Psoas muscle (tissue), 7 donors: ENCODE measurements at regions not wholly inside any gene's neighbourhood (a gene's known extent, or its start where the extent isn't known, plus 50 kb on each side); places are given as distances from the start of the nearest gene placed in this dataset.

Experiments
- ATAC-seq, 4 donors: fragments of 200-7000 bp; cut with Tn5 transposase; one replicate each; pipeline ENCODE4 v1.9.1; 2020; ENCODE audit warnings: moderate library complexity in 3 of 4, mild to moderate bottlenecking in 2 of 4
- DNase-seq, 2 donors: peaks; one replicate each; pipeline ENCODE4 v3.0.0-alpha.2; 2020
- H3K27ac ChIP-seq: fragments of 200-600 bp; one replicate; pipeline ENCODE4 v1.8.0; 2022
- H3K27me3 ChIP-seq, 3 donors: fragments of 200-600 bp in 1 of 3; one replicate each; pipeline versions ENCODE4 v1.6.1 to v1.8.0; 2013 to 2022; ENCODE audit warnings: low read length in 2 of 3, mild to moderate bottlenecking in 2 of 3, moderate library complexity in 1 of 3; ENCODE audit not compliant: insufficient read depth in 3 of 3
- H3K36me3 ChIP-seq, 2 donors: fragments of 200-600 bp in 1 of 2; one replicate each; pipeline versions ENCODE4 v1.6.1 to v1.8.0; 2013 to 2022; ENCODE audit warnings: low read depth in 1 of 2, mild to moderate bottlenecking in 1 of 2, moderate library complexity in 1 of 2; ENCODE audit not compliant: insufficient read depth in 1 of 2
- H3K4me1 ChIP-seq: fragments of 200-600 bp; one replicate; pipeline ENCODE4 v1.8.0; 2022
- H3K4me3 ChIP-seq: fragments of 200-600 bp; one replicate; pipeline ENCODE4 v1.8.0; 2022; ENCODE audit warnings: mild to moderate bottlenecking
- H3K9me3 ChIP-seq: fragments of 200-600 bp; one replicate; pipeline ENCODE4 v1.8.0; 2022
- WGBS, 3 donors: extraction: QIAGEN DNeasy Blood & Tissue Kit; methylation state at CpG; one replicate each; pipeline versions ENCODE4 v1.1.6 to v1.1.7; 2013; 5-methylcytosine and 5-hydroxymethylcytosine counted together
- intact Hi-C, 2 donors: fragments of 100-400 bp; cut with DNase I; formaldehyde crosslinking; loops; one replicate each; pipeline versions ENCODE4 v1.11.0 to v1.14.2; 2022
- TF ChIP-seq, protein P1 (sequence below): fragments of 200-600 bp; IDR thresholded peaks from one replicate; pipeline ENCODE4 v1.8.0; 2022; ENCODE audit warnings: antibody characterized with exemption
- donor health status: healthy with polysubstance abuse.
- donor health status: DM: no; HTN: no; CAD: no; lungs with moderate emphysema.
- donor health status: Bipolar disorder and iron deficiency.
- donor health status: healthy.
- donor health status: DM: yes; HTN: yes; CAD: no.
- donor health status: DM: no; HTN: no; CAD: no.
- donor health status: DM: yes; HTN: yes; CAD: no.

DNA sequence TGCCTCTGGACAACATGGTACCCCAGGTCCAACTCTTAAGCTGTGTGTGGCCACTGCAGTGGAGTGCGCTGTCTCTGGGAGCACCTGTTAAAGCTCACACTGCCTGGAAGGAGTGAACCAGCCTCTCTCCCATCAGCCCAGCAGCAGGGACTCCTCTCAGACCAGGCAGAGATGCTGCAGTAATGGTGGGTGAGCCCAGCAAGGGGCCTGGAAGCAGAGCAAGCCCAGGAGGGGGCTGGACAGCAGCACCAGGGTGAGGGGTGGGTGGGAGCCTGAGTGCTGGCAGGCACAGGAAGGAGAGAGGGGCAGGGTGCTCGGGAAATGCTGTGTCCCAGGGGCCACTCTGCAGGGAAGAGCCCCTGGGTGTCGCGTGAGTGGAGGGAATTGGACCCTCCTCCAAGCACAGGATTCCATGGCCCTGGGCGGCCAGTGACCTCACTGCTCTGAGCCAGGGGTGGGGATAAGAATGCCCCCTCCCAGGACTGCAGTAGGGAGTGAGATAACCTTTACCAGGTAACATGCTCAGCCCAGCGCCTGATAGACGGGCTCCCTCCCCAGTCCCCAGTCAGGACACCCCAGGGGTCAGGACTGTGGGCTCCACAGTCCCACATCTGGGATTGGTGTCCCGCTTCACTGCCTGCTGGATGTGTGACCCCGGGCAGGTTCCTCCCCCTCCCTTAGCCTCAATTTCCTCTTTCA lies 313.1 kb downstream of the MATN1 start:
- H3K4me1 ChIP-seq: no peaks in the 10 kb centered on the region
- no peak for ATAC-seq
- H3K27ac ChIP-seq: no peak overlapping the region
- H3K36me3 ChIP-seq: no peaks in the 10 kb centered on the region
- peaks cover 0 to 2% (median 0%) of the 10 kb centered on the region in 3 donors for H3K27me3 ChIP-seq
- 82 to 85% (median 85%) methylated on average over 9 of the region's 9 CpGs for WGBS, 3 donors
- DNase-seq: no peak
- H3K4me3 ChIP-seq: no peak overlapping the region
- intact Hi-C loops: no loop called here
- TF ChIP-seq, protein P1, sequence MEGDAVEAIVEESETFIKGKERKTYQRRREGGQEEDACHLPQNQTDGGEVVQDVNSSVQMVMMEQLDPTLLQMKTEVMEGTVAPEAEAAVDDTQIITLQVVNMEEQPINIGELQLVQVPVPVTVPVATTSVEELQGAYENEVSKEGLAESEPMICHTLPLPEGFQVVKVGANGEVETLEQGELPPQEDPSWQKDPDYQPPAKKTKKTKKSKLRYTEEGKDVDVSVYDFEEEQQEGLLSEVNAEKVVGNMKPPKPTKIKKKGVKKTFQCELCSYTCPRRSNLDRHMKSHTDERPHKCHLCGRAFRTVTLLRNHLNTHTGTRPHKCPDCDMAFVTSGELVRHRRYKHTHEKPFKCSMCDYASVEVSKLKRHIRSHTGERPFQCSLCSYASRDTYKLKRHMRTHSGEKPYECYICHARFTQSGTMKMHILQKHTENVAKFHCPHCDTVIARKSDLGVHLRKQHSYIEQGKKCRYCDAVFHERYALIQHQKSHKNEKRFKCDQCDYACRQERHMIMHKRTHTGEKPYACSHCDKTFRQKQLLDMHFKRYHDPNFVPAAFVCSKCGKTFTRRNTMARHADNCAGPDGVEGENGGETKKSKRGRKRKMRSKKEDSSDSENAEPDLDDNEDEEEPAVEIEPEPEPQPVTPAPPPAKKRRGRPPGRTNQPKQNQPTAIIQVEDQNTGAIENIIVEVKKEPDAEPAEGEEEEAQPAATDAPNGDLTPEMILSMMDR: no peak
- no peaks in the 10 kb centered on the region for H3K9me3 ChIP-seq

DNA sequence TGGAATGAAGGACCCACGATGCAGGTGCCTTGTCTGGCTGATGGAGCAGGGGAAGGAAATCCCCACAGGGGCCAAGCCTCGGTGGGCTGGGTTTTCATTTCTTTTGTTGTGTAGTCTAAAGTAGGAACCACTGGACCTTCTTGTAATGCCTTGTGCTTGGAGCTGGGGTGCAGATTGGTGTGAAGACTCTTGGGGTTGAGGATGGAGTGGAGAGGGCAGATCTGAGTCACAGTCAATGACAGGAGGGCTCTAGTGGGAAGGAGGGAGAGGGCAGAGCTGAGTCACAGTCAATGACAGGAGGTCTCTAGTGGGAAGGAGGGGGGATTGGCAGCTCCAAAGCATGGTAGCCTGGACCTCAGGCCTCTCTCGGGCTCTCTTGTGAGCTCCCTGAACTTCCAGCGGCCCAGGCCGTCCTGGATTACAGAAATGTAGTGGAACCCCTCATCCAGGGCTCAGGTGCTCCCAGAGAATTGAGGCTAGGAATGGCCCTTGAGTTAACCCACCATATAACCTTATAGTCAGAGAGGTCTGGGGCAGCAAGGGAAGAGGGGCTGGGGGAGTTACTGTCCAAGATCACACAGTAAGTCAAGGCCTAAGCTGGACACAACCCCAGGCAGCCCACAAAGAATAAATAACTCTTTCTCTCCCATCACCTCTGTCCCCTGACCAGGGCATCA lies 313.8 kb downstream of the MATN1 start:
- no peak overlapping the region for H3K4me3 ChIP-seq
- H3K27ac ChIP-seq: no peak overlapping the region
- no peak for DNase-seq
- H3K9me3 ChIP-seq: no peaks in the 10 kb centered on the region
- WGBS, 3 donors: 79 to 89% (median 87%) methylated on average over 5 of the region's 5 CpGs
- no peak for ATAC-seq
- peaks cover 0 to 2% (median 0%) of the 10 kb centered on the region in 3 donors for H3K27me3 ChIP-seq
- TF ChIP-seq, protein P1: no peak
- H3K36me3 ChIP-seq: no peaks in the 10 kb centered on the region
- no peaks in the 10 kb centered on the region for H3K4me1 ChIP-seq
- intact Hi-C loops: no loop called here

DNA sequence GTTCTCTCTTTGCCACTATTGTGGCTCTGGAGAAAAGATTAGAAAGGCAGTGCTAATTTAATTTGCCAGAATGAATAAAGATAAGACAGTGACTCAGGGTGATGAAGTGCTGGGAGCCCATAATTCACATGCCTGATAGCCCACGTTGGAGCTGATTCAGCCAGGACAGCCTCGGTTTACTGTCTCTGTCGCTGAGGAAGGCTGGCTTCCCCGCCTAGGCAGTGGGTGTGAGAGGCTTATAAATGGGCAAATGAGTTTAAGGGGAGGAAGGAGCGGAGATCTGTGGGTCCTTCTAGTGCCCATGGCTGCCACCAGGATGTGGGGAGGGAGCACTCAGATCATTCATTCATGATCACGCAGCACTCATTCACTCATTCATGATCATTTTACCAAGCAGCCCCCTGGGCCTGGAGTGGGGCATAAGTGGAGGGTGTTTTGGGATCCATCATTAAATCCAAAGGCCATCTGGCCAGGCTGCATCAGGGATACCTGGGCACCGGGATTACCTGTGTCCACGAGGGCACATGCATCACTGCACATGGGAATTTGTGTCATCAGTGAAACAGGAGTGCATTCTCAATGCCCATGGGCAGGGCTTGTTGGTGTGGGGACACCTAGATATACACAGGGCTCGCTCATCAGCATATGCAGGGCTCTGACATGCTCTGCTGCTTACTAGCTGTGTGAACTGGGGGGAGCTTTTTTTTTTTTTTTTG lies 315.4 kb downstream of the MATN1 start:
- intact Hi-C loops: no loop called here
- WGBS, 3 donors: 78 to 82% (median 79%) methylated on average over 9 of the region's 9 CpGs
- Histone ChIP-seq H3K9me3 (no peaks in the 10 kb centered on the region), H3K4me1 (no peaks in the 10 kb centered on the region), H3K4me3 (no peak overlapping the region), H3K36me3 (no peaks in the 10 kb centered on the region), H3K27ac (no peak overlapping the region), H3K27me3 (no peaks in the 10 kb centered on the region)
- TF ChIP-seq, protein P1: no peak
- DNase-seq (no peak), ATAC-seq (no peak)

DNA sequence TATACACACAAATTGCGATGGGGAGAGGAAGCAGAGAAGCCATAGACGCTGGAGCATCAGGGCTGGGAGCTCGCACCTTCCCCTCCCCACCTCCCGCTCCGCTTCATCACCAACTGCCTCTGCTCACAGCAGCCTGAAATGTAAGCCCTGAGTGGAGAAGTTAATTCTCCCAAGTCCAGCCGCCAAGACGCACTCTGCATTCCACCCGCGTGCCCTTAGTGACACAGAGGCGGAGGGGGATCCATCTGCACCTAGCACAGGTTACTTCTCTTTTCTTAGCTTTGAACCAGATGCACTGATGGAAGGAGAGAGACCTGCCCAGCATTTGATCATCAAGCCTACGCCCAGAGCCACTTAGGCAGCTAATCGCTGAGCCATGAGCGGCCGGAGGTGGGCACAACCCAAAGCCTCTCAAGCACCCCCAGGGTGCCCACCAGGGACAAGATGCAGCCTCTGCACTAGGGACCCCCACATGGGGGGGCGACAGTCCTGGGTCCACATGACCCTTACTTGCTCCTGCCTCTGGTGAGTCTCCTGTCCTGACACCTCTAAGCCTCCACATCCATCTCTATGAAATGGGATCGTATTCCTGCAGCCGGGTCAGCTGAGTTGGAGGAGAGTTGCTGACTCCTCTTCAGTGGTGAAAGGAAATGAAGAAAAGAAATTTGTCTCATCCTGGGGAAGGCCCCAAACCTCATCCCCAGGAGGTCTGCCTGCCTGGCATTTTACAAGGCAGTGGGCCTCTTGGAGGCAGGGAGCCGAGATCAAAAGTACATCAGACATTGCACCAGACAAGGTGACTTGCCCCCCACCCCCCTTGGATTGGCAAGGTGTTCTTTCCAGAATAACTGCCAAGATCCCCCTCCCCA lies 316.2 kb downstream of the MATN1 start:
- Histone ChIP-seq H3K27me3 (no peaks in the 10 kb centered on the region), H3K27ac (no peak overlapping the region), H3K4me3 (no peak overlapping the region), H3K9me3 (no peaks in the 10 kb centered on the region), H3K36me3 (no peaks in the 10 kb centered on the region), H3K4me1 (no peaks in the 10 kb centered on the region)
- DNase-seq: no peak
- intact Hi-C loops: no loop called here
- no peak for ATAC-seq
- TF ChIP-seq, protein P1: no peak
- 51 to 60% (median 58%) methylated on average over 18 of the region's 18 CpGs for WGBS, 3 donors
